ENCODE measurements at regions not wholly inside any gene's neighbourhood (a gene's known extent, or its start where the extent isn't known, plus 50 kb on each side); places are given as distances from the start of the nearest gene placed in this dataset.

GRCh38 chr11:122032317-122032716 lies 83.7 kb downstream of the BLID start:
- TF ChIP-seq, protein P1, sequence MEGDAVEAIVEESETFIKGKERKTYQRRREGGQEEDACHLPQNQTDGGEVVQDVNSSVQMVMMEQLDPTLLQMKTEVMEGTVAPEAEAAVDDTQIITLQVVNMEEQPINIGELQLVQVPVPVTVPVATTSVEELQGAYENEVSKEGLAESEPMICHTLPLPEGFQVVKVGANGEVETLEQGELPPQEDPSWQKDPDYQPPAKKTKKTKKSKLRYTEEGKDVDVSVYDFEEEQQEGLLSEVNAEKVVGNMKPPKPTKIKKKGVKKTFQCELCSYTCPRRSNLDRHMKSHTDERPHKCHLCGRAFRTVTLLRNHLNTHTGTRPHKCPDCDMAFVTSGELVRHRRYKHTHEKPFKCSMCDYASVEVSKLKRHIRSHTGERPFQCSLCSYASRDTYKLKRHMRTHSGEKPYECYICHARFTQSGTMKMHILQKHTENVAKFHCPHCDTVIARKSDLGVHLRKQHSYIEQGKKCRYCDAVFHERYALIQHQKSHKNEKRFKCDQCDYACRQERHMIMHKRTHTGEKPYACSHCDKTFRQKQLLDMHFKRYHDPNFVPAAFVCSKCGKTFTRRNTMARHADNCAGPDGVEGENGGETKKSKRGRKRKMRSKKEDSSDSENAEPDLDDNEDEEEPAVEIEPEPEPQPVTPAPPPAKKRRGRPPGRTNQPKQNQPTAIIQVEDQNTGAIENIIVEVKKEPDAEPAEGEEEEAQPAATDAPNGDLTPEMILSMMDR (IDR thresholded peaks at IDR 0.05): no peak
- Histone ChIP-seq H3K36me3 (no peaks in the 10 kb centered on the region), H3K27ac (no peak overlapping the region), H3K9me3 (peaks cover 0 to 8% (median 0%) of the 10 kb centered on the region in 11 donors), H3K4me3 (no peak overlapping the region), H3K27me3 (no peaks in the 10 kb centered on the region), H3K4me1 (peaks cover 0 to 22% (median 7%) of the 10 kb centered on the region in 9 donors)
- no peak for DNase-seq
- ATAC-seq: peak in 5 of 8 donors; percentile 8 to 75 (median 50)
- intact Hi-C loops (cut with DNase I): loop anchor here in 1 of 10 donors (10.0 kb wide), 2 partner anchors 172 to 378 kb away; no protein-coding TSS in a partner anchor
- 86 to 87% methylated on average over 3 of the region's 3 CpGs for WGBS, 2 donors

GRCh38 chr11:122031813-122032212 lies 84.2 kb downstream of the BLID start:
- peaks cover 0 to 8% (median 0%) of the 10 kb centered on the region in 11 donors for H3K9me3 ChIP-seq
- intact Hi-C loops (cut with DNase I): loop anchor here in 1 of 10 donors (10.0 kb wide), 2 partner anchors 173 to 377 kb away; no protein-coding TSS in a partner anchor
- TF ChIP-seq, protein P1 (IDR thresholded peaks at IDR 0.05): no peak
- no peak for ATAC-seq
- no peaks in the 10 kb centered on the region for H3K27me3 ChIP-seq
- no peak overlapping the region for H3K27ac ChIP-seq
- H3K4me1 ChIP-seq: peaks cover 0 to 22% (median 7%) of the 10 kb centered on the region in 9 donors
- DNase-seq: no peak
- no peaks in the 10 kb centered on the region for H3K36me3 ChIP-seq
- 94 to 95% methylated on average over 1 of the region's 1 CpG for WGBS, 2 donors
- no peak overlapping the region for H3K4me3 ChIP-seq

- Histone ChIP-seq H3K36me3 (no peaks in the 10 kb centered on the region), H3K9me3 (peaks cover 0 to 8% (median 0%) of the 10 kb centered on the region in 11 donors), H3K4me3 (no peak overlapping the region), H3K27me3 (no peaks in the 10 kb centered on the region), H3K27ac (no peak overlapping the region), H3K4me1 (peaks cover 0 to 8% (median 0%) of the 10 kb centered on the region in 9 donors)
- DNase-seq: no peak
- TF ChIP-seq, protein P1 (IDR thresholded peaks at IDR 0.05): no peak
- intact Hi-C loops (cut with DNase I): loop anchor here in 1 of 10 donors (10.0 kb wide), 2 partner anchors 175 to 375 kb away; no protein-coding TSS in a partner anchor
- ATAC-seq: no peak
- 52 to 66% methylated on average over 3 of the region's 3 CpGs for WGBS, 2 donors
Observed at GRCh38 chr11:122030286-122030685, 85.7 kb downstream of the BLID start.

- intact Hi-C loops (cut with DNase I): loop anchor here in 4 of 10 donors (10.0 kb wide), 5 partner anchors 66 to 476 kb away; no protein-coding TSS in a partner anchor
- Histone ChIP-seq H3K36me3 (no peaks in the 10 kb centered on the region), H3K9me3 (peaks cover 0 to 8% (median 0%) of the 10 kb centered on the region in 11 donors), H3K4me1 (peaks cover 0 to 7% (median 0%) of the 10 kb centered on the region in 9 donors), H3K27me3 (no peaks in the 10 kb centered on the region), H3K27ac (no peak overlapping the region), H3K4me3 (no peak overlapping the region)
- DNase-seq: no peak
- no peak for ATAC-seq
- TF ChIP-seq, protein P1 (IDR thresholded peaks at IDR 0.05): no peak
- 79 to 82% methylated on average over 4 of the region's 4 CpGs for WGBS, 2 donors
Observed at GRCh38 chr11:122028545-122028944, 87.5 kb downstream of the BLID start.

Measured in heart right ventricle (tissue), 16 donors.